KBM-7 (cell line): ENCODE measurements at regions not wholly inside any gene's neighbourhood (a gene's known extent, or its start where the extent isn't known, plus 50 kb on each side); places are given as distances from the start of the nearest gene placed in this dataset.
"Not testable (repeated sequence)": the region's sequence is repeated elsewhere in the genome, so short reads cannot be mapped to it uniquely, and the experiment has no call there.

ENCODE experiments used
- DNase-seq: peaks from one replicate; pipeline ENCODE4 v3.0.0-alpha.2; 2015
- in situ Hi-C: fragments of 300-500 bp; cut with MboI; formaldehyde crosslinking; loops from 2 replicates; pipeline ENCODE4 v1.14.3; 2020; ENCODE audit warnings: low sequenced_read_pairs, low pct_unique_long_range_greater_than_20kb, mixed read lengths

- no peak for DNase-seq
- in situ Hi-C loops: no loop called here
Observed at GRCh38 chr5:44574678-44575077, 185.5 kb upstream of the FGF10 start.

- in situ Hi-C loops: no loop called here
- DNase-seq: no peak
Observed at GRCh38 chr5:44568519-44568918, 179.3 kb upstream of the FGF10 start.

GRCh38 chr5:44565902-44566301 lies 176.7 kb upstream of the FGF10 start:
- DNase-seq: no peak
- in situ Hi-C loops: no loop called here

GRCh38 chr5:44565360-44565759 lies 176.1 kb upstream of the FGF10 start:
- DNase-seq: no peak
- in situ Hi-C loops: no loop called here

GRCh38 chr5:44546286-44546685 lies 157.1 kb upstream of the FGF10 start:
- DNase-seq: no peak
- in situ Hi-C loops: no loop called here

GRCh38 chr5:44543511-44543910 lies 154.3 kb upstream of the FGF10 start:
- in situ Hi-C loops: no loop called here
- DNase-seq: no peak

- no peak for DNase-seq
- in situ Hi-C loops: no loop called here
Observed at GRCh38 chr5:44542470-44542869, 153.2 kb upstream of the FGF10 start.

- no peak for DNase-seq
- in situ Hi-C loops: no loop called here
Observed at GRCh38 chr5:44539602-44539919, 150.3 kb upstream of the FGF10 start.

GRCh38 chr5:44538797-44539601 lies 149.8 kb upstream of the FGF10 start:
- in situ Hi-C loops: no loop called here
- DNase-seq: peak; percentile 1

GRCh38 chr5:44536650-44537260 lies 147.5 kb upstream of the FGF10 start:
- in situ Hi-C loops: no loop called here
- DNase-seq: peak; percentile 34

- DNase-seq: no peak
- in situ Hi-C loops: no loop called here
Observed at GRCh38 chr5:44535621-44536020, 146.4 kb upstream of the FGF10 start.

- in situ Hi-C loops: no loop called here
- DNase-seq: no peak
Observed at GRCh38 chr5:44532981-44533380, 143.8 kb upstream of the FGF10 start.

GRCh38 chr5:44531756-44532155 lies 142.5 kb upstream of the FGF10 start:
- in situ Hi-C loops: not testable (repeated sequence)

GRCh38 chr5:44530783-44531182 lies 141.6 kb upstream of the FGF10 start:
- in situ Hi-C loops, DNase-seq: not testable (repeated sequence)

More at GRCh38 chr5:44531756-44532155, 142.5 kb upstream of the FGF10 start:
- not testable (repeated sequence) for DNase-seq

GRCh38 chr5:44511596-44511995 lies 122.4 kb upstream of the FGF10 start:
- in situ Hi-C loops: no loop called here
- DNase-seq: no peak

- in situ Hi-C loops: no loop called here
- DNase-seq: no peak
Observed at GRCh38 chr5:44506561-44506960, 117.3 kb upstream of the FGF10 start.

- in situ Hi-C loops: no loop called here
- DNase-seq: no peak
Observed at GRCh38 chr5:44499381-44499780, 110.2 kb upstream of the FGF10 start.

- in situ Hi-C loops: no loop called here
- no peak for DNase-seq
Observed at GRCh38 chr5:44497606-44498005, 108.4 kb upstream of the FGF10 start.

GRCh38 chr5:44495280-44495679 lies 106.1 kb upstream of the FGF10 start:
- DNase-seq: no peak

GRCh38 chr5:44489759-44490158 lies 100.5 kb upstream of the FGF10 start:
- DNase-seq: no peak
- in situ Hi-C loops: no loop called here

More at GRCh38 chr5:44495280-44495679, 106.1 kb upstream of the FGF10 start:
- in situ Hi-C loops: no loop called here

GRCh38 chr5:44486591-44486990 lies 97.4 kb upstream of the FGF10 start:
- in situ Hi-C loops: no loop called here
- DNase-seq: no peak
